ENCODE measurements at regions not wholly inside any gene's neighbourhood (a gene's known extent, or its start where the extent isn't known, plus 50 kb on each side); places are given as distances from the start of the nearest gene placed in this dataset.

DNA sequence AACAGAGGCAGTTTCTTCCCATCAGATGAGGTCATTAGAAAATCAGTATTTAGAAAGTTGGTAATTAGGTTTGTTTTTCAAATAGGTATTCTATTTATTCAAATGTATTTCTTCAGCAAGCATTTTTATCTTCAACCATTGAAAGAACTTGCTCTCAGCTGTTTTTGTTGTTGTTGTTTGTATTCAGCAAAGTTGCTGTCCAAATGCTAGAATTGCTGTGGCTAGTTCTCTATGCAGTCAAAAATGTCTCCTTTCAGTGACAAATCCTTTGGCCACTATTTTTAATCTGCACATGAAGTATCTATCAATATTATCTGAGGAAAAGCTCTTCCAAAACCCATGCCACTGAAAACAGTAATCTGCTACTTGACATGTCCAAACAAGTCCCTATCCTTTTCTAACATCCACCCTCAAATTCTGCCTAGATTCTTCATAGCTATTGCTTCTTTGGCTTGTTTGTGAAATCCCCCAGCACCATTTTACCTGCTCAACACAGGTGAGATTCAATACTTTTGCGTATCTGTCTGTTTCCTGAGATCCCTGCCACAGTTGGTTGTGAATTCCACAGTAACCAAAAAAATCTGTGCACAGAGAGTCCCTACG, 1005.4 kb downstream of the GRIK2 start:
- TF ChIP-seq, protein P1, sequence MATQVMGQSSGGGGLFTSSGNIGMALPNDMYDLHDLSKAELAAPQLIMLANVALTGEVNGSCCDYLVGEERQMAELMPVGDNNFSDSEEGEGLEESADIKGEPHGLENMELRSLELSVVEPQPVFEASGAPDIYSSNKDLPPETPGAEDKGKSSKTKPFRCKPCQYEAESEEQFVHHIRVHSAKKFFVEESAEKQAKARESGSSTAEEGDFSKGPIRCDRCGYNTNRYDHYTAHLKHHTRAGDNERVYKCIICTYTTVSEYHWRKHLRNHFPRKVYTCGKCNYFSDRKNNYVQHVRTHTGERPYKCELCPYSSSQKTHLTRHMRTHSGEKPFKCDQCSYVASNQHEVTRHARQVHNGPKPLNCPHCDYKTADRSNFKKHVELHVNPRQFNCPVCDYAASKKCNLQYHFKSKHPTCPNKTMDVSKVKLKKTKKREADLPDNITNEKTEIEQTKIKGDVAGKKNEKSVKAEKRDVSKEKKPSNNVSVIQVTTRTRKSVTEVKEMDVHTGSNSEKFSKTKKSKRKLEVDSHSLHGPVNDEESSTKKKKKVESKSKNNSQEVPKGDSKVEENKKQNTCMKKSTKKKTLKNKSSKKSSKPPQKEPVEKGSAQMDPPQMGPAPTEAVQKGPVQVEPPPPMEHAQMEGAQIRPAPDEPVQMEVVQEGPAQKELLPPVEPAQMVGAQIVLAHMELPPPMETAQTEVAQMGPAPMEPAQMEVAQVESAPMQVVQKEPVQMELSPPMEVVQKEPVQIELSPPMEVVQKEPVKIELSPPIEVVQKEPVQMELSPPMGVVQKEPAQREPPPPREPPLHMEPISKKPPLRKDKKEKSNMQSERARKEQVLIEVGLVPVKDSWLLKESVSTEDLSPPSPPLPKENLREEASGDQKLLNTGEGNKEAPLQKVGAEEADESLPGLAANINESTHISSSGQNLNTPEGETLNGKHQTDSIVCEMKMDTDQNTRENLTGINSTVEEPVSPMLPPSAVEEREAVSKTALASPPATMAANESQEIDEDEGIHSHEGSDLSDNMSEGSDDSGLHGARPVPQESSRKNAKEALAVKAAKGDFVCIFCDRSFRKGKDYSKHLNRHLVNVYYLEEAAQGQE (IDR thresholded peaks at IDR 0.05; ENCODE audit: insufficient read depth in 1 of 2, low read depth in 2 of 2, low read length in 1 of 2), result peak in 1 of 2 experiments; percentile 42; a peak in 1 of 4 replicates
- TF ChIP-seq TCF7L2 (IDR thresholded peaks at IDR 0.05; ENCODE audit: low read depth, low read length), result no peak
- ATAC-seq (no peak), DNase-seq (ENCODE audit: low read depth, low spot score) (no peak)
- ChIA-PET CTCF (no interaction called here), POLR2A (no interaction called here)
- Histone ChIP-seq H3K36me3 (ENCODE audit: control insufficient read depth, insufficient read depth, low read length) (no peaks in the 10 kb centered on the region), H3K4me1 (ENCODE audit: control insufficient read depth, insufficient read depth, low read length) (no peaks in the 10 kb centered on the region), H3K27me3 (ENCODE audit: control insufficient read depth, insufficient read depth, low read length) (no peaks in the 10 kb centered on the region), H3K4me3 (ENCODE audit: low read depth in 2 of 2, low read length in 2 of 2) (no peak overlapping the region), H3K9me3 (ENCODE audit: control insufficient read depth, insufficient read depth, low read depth, low read length) (no peaks in the 10 kb centered on the region), H3K27ac (ENCODE audit: low read length) (no peak overlapping the region)
- no TSS peak for BruUV-seq (replicated peaks)
- intact Hi-C loops (cut with micrococcal nuclease; ENCODE audit: unreplicated experiment), result no loop called here
- in situ Hi-C loops (cut with HindIII; ENCODE audit: low pct_unique_long_range_greater_than_20kb, low sequenced_read_pairs), result no loop called here

DNA sequence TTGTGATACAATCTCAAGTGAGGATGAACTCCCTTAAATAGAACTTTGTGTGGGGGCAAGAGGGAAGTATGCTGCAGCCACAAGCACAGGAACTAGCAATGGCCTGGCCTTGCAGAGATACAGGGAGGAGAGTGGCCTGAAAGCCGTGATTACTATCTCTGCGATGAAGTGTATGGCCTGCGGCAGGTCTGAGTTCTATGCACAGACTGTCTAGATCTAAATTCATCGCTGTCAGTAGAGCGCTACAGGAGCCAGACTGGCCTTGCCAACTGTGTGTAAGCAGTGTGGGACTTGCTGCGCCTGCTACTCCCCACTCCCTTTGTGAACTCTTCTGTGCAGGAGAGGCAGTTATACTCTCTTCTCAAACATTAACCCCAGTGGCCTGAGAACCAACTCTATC, 997.0 kb downstream of the GRIK2 start:
- no TSS peak for BruUV-seq (replicated peaks)
- TF ChIP-seq SIN3A (IDR thresholded peaks at IDR 0.05; ENCODE audit: borderline replicate concordance, insufficient read depth, low read depth, low read length) (no peak), TCF7L2 (IDR thresholded peaks at IDR 0.05; ENCODE audit: low read depth, low read length) (no peak), POLR2AphosphoS5 (IDR thresholded peaks at IDR 0.05; ENCODE audit: low read depth, low read length) (no peak)
- TF ChIP-seq, protein P1 (IDR thresholded peaks at IDR 0.05; ENCODE audit: insufficient read depth in 1 of 2, low read depth in 2 of 2, low read length in 1 of 2), result no peak
- TF ChIP-seq, protein P2, sequence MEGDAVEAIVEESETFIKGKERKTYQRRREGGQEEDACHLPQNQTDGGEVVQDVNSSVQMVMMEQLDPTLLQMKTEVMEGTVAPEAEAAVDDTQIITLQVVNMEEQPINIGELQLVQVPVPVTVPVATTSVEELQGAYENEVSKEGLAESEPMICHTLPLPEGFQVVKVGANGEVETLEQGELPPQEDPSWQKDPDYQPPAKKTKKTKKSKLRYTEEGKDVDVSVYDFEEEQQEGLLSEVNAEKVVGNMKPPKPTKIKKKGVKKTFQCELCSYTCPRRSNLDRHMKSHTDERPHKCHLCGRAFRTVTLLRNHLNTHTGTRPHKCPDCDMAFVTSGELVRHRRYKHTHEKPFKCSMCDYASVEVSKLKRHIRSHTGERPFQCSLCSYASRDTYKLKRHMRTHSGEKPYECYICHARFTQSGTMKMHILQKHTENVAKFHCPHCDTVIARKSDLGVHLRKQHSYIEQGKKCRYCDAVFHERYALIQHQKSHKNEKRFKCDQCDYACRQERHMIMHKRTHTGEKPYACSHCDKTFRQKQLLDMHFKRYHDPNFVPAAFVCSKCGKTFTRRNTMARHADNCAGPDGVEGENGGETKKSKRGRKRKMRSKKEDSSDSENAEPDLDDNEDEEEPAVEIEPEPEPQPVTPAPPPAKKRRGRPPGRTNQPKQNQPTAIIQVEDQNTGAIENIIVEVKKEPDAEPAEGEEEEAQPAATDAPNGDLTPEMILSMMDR (IDR thresholded peaks at IDR 0.05), result no peak
- Histone ChIP-seq H3K36me3 (ENCODE audit: control insufficient read depth, insufficient read depth, low read length) (no peaks in the 10 kb centered on the region), H3K27me3 (ENCODE audit: control insufficient read depth, insufficient read depth, low read length) (no peaks in the 10 kb centered on the region), H3K4me3 (ENCODE audit: low read depth in 2 of 2, low read length in 2 of 2) (no peak overlapping the region), H3K27ac (ENCODE audit: low read length) (no peak overlapping the region), H3K9me3 (ENCODE audit: control insufficient read depth, insufficient read depth, low read depth, low read length) (no peaks in the 10 kb centered on the region), H3K4me1 (ENCODE audit: control insufficient read depth, insufficient read depth, low read length) (no peaks in the 10 kb centered on the region)
- ATAC-seq, result no peak
- intact Hi-C loops (cut with micrococcal nuclease; ENCODE audit: unreplicated experiment), result no loop called here
- ChIA-PET POLR2A (no interaction called here), CTCF (no interaction called here)
- in situ Hi-C loops (cut with HindIII; ENCODE audit: low pct_unique_long_range_greater_than_20kb, low sequenced_read_pairs), result no loop called here
- no peak for DNase-seq (ENCODE audit: low read depth, low spot score)

Measured in Panc1 (cell line).